Gastroesophageal sphincter (tissue), 3 donors: ENCODE measurements at regions not wholly inside any gene's neighbourhood (a gene's known extent, or its start where the extent isn't known, plus 50 kb on each side); places are given as distances from the start of the nearest gene placed in this dataset.

Source experiments
- EP300 ChIP-seq: sonication (generic); formaldehyde crosslinking; IDR thresholded peaks from one replicate; pipeline ENCODE4 v1.6.1; 2017; ENCODE audit warnings: antibody characterized with exemption, mild to moderate bottlenecking
- POLR2A ChIP-seq, 2 donors: fragments of 450-650 bp; IDR thresholded peaks; one replicate each; pipeline ENCODE4 v1.6.1; 2017; ENCODE audit warnings: antibody characterized with exemption in 2 of 2, mild to moderate bottlenecking in 2 of 2, moderate library complexity in 1 of 2
- POLR2AphosphoS5 ChIP-seq: sonication (generic); formaldehyde crosslinking; IDR thresholded peaks from one replicate; pipeline ENCODE4 v1.6.1; 2017; ENCODE audit warnings: antibody characterized with exemption
- TF ChIP-seq, protein P1 (sequence below), 4 experiments: fragments of 200-600 bp in 2 of 4; fragments of 450-650 bp in 2 of 4; sonication (generic) in 1 of 4; IDR thresholded peaks; one replicate each; pipeline ENCODE4 v1.5.1; 2017 to 2019; ENCODE audit warnings: antibody characterized with exemption in 4 of 4, mild to moderate bottlenecking in 2 of 4, moderate library complexity in 2 of 4

DNA sequence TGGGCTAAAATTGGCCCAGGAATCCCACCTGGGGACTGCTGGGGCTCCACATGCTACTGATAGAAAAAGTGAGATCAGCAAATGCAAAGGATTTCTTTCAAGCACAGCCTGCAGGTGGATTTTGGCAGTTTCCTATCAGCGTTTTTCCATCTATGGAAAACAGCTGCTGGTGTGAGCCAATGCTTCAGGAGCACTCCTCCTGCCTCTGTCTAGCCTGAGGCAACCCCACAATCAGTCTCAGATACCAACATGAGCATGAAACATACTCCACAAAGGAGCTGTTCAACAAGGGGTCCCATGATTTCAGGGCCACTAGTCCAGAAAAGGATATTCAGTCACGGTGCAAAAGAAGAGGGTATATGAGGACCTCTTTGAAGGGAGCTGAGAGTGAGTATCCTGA lies 311.5 kb upstream of the THBS1 start:
- TF ChIP-seq, protein P1, sequence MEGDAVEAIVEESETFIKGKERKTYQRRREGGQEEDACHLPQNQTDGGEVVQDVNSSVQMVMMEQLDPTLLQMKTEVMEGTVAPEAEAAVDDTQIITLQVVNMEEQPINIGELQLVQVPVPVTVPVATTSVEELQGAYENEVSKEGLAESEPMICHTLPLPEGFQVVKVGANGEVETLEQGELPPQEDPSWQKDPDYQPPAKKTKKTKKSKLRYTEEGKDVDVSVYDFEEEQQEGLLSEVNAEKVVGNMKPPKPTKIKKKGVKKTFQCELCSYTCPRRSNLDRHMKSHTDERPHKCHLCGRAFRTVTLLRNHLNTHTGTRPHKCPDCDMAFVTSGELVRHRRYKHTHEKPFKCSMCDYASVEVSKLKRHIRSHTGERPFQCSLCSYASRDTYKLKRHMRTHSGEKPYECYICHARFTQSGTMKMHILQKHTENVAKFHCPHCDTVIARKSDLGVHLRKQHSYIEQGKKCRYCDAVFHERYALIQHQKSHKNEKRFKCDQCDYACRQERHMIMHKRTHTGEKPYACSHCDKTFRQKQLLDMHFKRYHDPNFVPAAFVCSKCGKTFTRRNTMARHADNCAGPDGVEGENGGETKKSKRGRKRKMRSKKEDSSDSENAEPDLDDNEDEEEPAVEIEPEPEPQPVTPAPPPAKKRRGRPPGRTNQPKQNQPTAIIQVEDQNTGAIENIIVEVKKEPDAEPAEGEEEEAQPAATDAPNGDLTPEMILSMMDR (IDR thresholded peaks at IDR 0.05), result no peak
- TF ChIP-seq POLR2A (IDR thresholded peaks at IDR 0.05), result no peak
- TF ChIP-seq EP300, result no peak
- TF ChIP-seq POLR2AphosphoS5, result no peak
